T1000 (cell line): ENCODE measurements at regions not wholly inside any gene's neighbourhood (a gene's known extent, or its start where the extent isn't known, plus 50 kb on each side); places are given as distances from the start of the nearest gene placed in this dataset.
"Not testable (repeated sequence)": the region's sequence is repeated elsewhere in the genome, so short reads cannot be mapped to it uniquely, and the experiment has no call there.

Experiments
- DNase-seq: peaks from one replicate; lab custom pipeline; 2025; ENCODE audit warnings: mixed read lengths; lab: John Stamatoyannopoulos, UW

DNA sequence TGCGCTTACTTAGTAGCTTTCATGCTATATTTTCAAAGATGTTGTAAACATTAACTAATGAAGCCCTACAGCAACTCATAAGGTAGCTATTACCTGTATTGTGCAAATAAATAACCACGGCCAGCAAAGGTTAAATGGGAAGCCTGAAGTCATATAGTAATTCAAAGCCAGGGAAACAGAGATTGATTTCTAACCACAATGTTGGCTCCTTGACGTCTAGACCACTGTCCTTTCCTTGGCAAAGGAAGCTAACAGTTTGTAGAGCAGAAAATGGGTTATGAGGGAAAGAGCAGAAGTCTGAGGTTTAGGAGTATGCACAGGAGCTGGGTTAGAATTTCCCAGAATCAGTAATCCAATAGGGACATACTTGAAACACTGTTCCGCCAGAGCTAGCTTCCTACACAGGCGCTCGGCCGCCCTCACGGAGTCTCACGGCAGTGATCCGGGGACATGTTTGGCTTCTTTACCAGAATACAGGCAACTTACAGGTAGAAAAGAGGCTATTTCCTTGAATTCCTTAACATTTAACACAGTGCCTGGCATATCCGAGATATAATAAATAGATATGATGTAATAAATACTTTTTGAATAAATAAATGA, 298.8 kb upstream of the LYPLAL1 start:
- no peak for DNase-seq

DNA sequence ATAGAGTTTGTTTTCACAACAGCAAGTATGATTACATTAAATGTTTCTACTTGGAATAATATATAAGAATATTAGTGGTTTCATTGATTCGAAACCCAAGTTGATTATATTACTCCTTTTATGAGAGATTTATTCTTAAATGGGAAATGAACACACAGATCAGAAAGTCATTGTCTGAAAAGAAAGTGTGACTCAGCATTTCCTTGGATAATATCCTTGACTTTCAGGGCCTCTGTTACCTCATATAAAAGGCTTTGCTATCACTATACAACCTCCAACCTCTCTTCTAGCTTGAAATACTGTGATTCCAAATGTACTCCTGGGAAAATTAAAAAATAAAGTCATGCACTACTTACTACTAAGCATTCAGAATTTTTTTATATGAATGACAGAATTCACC, 295.3 kb upstream of the LYPLAL1 start:
- no peak for DNase-seq

DNA sequence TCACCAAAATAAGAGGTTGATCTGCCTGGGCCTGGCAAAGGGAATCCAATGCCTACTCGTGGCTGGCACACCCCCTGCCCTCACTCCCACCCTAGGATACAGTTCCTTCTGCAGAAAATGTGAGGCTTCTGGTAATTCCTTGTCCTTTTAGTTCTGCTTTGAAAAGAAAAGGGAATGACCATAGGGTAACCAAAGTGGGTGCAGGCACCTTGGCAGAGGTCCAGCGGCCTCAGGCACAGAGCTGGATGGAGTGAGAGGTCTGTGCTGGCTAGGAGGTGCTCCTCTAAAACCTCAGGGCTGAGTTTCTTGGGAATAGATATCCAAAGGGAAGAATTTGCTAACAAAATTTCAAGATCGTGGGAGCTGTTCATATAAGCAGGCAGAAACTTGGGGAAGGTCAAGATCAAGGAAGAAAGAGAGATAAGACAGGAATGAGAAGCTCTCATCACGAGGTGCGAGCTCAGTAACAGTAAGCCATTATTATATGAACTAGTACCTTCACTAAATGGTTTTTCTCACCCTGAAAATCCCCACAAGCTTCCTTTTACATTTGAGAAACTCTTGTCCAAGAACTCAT, 293.1 kb upstream of the LYPLAL1 start:
- no peak for DNase-seq

DNA sequence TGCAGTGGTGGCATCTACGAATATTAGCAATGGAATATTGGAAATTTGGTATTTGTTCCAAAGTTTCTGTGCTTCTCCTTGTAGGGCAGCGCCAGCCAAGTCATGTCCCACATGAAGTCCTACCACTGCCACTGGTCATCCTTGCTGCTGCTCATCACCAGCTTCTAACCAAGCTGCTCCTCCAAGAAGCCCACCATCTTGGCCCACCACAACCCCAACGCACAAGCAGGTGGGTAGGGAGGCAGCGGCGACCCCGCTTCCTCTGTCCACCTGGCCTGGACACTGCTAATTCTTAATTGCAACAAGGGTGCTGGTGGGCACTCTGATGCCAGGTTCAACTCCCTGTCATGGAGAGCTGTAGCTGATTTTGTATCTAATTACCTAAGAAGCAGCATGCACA, 291.2 kb upstream of the LYPLAL1 start:
- no peak for DNase-seq

DNA sequence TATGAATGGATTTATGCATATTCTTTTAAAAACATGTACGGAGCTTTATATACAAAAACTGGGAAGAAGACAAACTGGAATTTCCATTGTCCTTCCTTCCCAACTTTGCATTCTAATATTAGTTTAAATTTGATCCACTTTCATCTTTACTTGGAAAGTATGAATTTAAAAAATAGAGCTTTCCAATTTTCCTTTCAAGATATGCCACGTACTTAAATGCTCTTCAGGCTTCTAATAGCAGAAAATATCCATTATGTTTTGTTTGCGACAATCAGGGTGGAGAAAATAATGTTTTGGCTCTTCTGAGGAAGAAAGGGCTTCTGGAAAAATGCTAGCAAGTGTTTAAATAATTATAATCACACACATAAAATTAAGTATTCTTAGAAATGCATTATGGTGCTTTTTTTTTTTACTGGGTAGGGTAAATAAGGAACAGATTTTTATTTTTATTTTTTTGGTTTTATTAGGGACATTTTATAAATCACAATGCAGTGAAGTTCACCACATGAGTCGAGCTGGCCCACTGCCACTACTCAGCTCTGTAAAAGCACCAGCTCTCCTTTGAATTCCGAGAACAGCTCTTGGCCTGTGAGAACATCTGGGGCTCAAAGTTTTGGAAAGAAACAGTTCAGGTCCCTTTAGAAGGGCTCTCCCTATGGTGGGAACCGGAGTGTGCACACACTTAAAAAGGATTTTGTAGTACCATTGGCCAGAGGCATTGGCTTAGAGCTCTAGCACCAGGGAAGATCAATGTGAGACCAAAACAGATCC, 287.4 kb upstream of the LYPLAL1 start:
- no peak for DNase-seq

DNA sequence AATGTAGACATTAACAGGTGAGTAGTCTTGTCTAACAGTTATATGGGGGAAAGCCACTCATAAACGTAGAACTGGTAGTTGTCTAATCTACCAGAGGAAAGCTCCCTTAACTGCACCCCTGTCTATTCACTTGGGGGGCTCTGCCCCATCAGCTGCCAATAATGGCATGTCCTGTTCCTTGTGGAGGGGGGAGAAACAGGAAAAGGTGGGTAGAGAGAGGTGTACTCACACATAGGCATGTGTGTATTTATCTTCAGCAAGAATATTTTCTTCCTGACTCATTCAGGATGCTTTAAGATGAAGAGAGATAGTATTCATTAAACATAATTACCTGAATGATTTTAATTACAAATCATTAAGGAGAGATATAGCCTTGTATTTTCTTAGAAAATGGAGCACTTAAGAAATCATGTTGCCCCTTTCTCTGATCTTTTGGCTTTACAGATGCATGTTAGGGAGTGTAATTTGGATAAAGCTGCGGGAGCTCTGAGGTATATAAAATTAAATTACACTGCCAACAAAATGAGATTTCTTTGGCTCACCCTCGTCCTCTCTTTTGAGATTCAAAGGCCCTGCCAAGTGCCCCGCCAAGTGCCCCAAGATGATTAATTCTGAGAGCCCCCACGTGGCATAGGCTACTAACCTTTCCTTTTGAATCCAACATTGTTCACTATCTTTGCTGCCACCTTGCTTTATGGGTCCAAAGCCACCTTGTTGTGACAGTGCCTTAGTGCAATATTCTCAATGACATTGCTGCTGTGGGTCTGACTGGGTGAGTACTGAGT, 286.3 kb upstream of the LYPLAL1 start:
- DNase-seq: no peak

DNA sequence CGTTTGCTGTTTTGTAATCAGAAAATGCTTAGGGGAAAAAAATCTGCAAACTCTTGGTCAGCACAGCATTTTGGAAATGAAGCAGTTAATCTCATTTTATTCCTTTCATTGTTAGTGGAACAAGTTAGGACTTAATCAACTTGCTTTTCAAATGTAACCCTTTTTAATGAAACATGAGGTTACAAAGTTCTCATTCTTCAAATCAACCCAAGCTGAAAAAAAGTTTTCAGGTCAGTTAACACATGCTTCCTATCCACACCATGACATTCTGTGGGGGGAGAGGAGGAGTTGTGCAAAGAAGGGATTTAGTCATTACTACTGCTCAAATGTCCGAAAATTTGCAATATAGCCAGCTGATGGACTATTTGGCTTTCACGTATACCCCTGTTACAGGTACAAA, 283.2 kb upstream of the LYPLAL1 start:
- DNase-seq: no peak

DNA sequence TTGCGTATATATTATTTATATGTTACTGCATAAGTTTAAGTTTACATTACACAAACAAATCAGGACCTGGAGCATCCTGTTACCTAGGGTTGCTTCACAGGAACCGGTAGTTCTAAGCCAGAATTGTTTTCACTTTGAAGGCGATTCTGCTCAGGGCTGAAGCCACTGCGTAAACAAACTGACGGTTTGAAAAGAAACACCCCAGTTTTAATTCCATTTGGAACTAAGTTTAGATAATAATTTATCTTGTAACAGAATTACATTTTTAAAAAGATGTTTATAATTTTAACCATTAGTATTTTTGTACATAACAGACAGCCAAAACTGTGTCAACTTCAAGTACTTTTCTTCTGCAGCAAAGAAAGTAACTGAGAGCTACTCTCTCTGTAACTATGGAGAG, 282.1 kb upstream of the LYPLAL1 start:
- DNase-seq: no peak

DNA sequence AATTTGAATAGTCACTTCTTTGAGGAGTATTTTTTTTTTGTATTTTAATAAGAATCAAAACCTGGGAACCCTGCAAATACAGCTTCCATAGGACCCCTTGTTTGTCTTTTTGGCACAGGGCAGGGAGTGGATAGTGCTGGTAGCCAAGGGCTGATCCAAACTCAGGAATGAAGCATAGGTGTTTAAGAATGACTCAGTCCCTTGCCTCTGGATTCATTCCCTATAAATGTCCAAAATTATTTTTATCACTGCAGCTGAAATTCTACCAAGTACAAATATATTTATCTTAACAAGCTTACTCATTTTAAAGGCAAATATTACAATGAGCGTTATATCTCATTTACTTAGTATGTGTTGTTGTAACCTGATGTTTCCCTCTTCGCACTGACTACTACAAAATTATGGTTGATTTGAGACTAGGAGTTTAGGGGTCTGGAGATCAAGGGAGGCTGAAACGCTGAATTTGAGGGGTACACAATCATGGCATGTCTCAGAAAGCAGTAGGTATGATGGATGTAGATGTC, 278.6 kb upstream of the LYPLAL1 start:
- DNase-seq: no peak

DNA sequence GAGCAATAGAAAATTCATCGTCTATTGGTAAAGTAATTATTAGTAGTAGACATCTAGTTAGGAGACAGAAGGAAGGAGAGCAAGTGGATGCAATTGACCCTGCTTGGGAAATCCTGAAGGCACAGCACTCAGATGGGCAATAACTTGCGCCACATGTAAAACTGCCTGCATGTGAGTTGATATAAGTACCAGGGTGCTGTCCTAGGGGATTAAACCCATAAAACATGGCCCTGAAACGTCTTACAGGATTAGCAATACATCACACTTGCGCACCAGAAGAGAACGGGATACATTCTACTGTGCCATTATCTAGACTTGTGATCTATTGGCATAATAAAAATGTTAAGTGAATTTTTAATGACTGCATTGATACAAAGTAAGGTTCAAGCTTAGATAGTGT, 277.5 kb upstream of the LYPLAL1 start:
- no peak for DNase-seq

DNA sequence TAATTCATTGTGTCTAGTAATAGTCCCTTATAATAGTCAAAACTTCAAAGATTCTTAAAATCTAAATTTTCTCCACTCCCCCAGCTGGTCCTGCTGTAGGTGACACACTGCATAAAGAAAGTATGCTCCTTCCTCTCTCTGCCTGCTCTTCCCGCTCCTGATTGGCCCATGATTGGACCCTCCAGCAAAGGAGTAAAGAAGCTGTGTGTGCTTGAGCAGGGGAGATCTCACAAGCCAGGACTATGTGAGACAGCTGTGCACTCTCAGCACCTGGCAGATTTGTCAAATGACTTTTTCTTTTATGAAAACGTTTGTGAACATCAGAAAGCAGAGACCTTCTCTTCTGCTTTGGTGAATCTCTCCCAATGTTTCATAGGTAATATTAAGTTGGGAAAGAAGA, 274.8 kb upstream of the LYPLAL1 start:
- DNase-seq: no peak

DNA sequence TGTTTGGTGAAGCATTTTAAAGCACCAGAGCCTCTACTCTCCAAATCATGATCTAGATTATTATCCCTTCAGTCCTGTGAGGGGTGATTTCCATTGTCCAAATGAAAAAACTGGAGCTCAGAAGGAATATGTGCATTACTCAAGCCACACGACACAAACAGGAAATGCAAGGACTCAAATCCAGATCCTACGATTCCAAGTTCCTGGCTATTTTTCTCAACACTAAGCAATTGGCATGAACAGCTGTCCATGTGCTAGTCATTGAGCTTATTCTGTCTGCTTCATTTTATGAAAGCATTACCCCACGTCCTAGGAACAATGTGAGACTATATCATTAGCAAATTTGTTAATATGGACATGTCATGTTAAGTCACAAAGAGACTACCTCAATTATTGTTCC, 273.1 kb upstream of the LYPLAL1 start:
- DNase-seq: no peak

DNA sequence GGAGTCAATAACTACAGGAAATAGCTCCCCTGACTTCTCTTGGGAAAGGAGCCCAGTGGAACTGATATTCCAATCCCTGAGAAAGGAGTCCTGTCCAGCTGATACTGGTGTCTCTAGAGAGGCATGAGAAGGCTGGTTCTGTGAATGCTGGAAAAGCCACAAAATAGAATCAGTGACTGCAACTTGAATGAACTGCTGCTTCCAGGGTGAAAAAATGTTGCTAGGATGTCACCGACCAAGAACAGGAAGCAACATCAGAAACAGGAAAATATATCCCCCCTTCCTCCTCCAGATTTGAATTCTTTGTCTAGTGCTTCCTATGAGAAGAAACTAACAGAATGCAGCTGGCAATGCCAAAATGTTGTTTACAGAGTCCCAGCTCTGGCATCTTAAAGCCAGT, 269.3 kb upstream of the LYPLAL1 start:
- no peak for DNase-seq

DNA sequence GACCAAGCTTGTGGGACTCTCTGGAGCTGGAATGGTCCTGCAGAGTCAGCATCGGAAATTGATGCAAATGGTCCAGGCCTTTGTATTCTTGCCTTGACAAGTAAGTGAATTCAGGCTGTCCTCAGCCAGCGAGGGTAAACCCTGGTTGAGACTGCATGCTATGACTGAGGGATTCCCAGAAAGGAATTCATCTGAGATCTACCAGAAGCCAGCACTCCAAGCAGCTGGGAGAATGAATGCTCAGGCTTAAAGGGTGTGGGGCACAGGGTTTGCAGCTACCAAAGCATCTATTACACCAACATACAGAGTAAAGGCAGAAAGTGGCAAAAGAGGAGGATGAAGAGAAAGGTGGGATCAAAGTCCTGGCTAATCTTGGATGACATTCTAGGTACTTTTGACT, 257.0 kb upstream of the LYPLAL1 start:
- no peak for DNase-seq

DNA sequence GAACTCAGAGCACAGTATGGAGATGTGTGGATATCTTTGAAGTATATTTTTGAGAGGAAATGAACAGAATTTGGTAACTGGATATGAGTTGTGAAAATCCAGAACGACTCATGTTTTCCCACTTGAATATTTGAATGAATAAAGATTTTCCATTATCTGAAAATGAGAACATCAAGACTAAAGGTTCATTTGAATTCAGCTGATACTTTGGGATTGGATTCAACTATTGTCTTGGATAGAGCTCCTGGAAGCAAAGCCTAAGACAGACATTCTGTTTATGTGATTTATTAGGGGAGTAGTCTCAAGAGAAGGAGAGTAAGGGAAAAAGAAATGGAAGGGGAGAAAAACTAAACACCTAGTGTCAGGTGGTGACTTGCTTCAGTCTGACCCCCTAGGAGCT, 256.0 kb upstream of the LYPLAL1 start:
- DNase-seq: no peak

DNA sequence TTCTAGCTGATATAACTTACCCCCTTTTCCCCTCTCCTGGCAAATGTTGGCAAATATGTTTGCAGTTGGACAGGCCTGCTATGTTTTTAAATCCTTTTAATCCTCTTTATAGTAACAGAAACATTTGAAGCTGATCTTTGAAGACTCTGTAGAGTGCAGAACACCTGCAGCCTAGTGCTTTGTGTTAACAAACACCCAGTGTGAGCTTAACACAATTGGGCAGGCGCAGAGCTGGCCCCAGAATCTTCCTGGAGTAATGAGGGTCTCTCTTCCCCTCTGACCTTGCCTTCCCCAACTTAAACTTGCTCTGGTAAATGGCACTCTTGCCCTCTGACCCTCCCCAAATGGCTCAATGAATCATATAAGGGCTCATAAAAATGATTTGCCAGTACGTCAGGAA, 247.9 kb upstream of the LYPLAL1 start:
- DNase-seq: no peak

DNA sequence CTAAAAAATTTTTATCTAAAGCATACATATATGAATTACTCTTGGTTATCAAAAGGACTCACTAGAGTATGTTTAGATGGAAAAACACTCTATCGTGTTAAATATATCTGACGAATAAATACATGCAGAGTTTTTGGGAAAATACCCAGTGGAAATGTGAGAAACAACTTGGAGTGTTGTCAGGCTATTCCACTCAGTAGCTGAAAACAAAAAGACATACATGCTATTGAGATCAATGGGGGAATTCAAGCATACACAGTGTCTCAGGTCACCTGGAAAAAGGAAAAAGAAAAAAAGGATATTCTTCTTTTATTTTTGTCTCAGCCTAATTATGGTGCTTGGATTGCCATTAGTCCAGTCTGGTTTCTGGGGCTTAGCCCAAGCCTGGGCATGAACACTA, 247.0 kb upstream of the LYPLAL1 start:
- DNase-seq: no peak

DNA sequence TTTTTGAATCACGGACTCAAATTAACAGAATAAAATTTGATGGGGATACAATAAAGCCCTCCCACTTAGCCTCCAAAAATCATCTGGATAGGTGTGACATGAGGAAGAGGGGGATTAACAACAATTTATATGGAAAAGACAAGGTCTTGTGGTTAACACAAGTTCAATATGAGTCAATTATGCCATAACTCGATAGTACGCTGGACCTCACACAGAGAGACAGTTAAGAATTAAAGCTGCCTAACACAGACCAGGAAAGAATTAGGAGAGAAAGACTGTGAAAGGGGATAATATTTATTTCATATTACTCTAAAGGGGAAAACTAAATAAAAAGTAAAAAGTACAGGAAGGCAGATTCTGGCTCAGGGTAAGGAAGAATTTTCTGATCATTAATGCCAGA, 243.7 kb upstream of the LYPLAL1 start:
- DNase-seq: no peak

DNA sequence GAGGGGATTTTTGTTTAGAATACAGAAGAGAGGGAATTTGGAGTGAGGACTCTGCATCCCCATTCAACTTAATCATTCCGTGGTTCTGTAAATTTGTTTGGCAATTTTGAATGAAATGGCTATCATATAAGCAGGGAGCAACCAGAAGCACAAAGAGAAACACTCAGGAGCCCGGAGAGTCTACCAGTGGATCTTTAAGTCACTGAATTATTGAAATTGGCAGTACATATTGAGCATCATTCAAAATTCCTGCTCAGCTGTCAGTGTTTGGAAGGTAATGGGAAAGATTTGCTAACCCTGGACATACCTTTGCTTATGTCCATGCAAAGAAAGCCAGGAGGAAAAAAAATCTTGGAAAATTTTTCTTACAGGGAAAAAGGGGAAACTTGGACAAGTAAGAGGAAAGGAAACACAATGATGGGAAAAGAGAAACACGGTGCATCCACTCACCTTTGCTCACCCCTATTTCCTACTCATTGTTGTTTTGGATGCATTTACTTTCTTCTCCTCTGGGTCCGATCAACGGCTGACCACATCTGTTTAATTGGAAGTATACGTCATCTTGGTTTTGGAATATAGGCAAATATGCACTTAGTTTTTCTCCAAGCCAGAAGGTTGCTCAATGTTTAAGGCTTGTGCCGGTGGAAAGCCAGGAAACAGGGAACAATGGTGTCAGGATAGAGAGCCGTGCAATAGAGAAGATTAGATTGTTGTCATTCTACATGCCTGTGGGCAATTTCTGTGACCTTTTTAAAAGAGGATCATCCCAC, 243.0 kb upstream of the LYPLAL1 start:
- peak; percentile 45 for DNase-seq

DNA sequence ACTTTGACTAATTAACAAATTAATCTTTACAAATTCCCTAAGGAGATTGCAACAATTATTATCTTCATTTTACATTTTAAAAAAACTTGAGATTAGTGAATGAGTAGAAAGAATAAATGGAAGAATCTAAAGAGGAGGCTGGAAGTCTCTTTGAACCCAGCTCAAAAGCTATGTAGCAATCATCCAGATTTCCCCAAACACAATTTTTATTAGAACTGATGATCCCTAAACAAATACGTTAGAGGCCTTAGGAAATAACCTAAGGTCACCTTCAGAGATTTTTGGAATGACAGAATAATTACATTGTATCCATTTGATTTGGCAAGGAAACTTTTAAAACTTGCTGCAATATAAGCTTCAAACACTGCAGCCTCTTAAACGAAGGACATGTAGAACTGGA, 242.4 kb upstream of the LYPLAL1 start:
- DNase-seq: no peak

DNA sequence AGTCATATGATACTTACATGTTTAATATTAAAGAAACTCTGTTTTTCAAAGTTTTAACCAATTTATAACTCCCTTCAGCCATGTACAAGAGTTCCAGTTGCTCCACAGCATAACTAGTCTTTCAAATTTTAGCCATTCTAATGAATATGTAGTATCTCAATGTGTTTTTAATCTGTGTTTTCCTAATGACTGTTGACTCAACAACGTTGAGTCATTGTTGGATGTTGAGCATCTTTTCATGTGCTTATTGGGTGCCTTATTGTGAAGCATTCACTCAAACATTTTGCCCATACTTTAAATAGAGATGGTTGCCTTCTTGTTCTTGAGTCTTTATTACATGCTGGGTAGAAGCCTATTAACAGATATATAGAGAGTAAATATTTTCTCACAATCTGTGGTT, 240.2 kb upstream of the LYPLAL1 start:
- DNase-seq: no peak

DNA sequence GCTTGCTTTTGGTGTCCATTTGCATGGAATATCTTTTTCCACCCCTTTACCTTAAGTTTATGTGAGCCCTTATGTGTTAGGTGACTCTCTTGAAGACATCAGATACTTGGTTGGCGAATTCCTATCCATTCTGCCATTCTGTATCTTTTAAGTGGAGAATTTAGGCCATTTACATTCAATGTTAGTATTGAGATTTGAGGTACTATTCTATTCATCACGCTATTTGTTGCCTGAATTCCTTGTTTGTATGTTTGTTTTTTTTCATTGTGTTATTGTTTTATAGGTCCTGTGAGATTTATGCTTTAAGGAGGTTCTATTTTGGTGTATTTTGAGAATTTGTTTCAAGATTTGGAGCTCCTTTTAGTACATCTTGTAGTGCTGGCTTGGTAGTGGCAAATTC, 238.3 kb upstream of the LYPLAL1 start:
- not testable (repeated sequence) for DNase-seq
